ENCODE measurements at regions not wholly inside any gene's neighbourhood (a gene's known extent, or its start where the extent isn't known, plus 50 kb on each side); places are given as distances from the start of the nearest gene placed in this dataset.

DNA sequence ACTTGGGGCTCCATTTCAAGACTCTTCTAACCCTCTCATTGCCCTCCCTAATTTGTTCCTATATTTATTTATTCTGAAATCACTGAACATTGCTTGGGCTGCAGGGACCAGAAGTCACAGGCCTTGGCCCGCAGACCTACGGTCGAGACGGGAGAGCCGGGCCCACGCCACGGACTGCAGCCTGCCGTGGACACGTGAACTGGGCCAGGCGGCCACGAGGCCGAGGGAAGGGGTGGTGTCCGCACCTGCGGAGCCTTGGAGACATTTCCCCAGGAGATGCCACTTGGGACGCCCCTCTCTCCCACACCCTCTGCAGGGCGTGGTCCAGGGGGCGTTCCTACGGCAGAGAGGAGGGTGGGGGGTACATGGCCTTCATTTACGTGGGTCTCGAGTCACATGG lies 463.9 kb downstream of the ICE1 start:
- TF ChIP-seq, protein P1, sequence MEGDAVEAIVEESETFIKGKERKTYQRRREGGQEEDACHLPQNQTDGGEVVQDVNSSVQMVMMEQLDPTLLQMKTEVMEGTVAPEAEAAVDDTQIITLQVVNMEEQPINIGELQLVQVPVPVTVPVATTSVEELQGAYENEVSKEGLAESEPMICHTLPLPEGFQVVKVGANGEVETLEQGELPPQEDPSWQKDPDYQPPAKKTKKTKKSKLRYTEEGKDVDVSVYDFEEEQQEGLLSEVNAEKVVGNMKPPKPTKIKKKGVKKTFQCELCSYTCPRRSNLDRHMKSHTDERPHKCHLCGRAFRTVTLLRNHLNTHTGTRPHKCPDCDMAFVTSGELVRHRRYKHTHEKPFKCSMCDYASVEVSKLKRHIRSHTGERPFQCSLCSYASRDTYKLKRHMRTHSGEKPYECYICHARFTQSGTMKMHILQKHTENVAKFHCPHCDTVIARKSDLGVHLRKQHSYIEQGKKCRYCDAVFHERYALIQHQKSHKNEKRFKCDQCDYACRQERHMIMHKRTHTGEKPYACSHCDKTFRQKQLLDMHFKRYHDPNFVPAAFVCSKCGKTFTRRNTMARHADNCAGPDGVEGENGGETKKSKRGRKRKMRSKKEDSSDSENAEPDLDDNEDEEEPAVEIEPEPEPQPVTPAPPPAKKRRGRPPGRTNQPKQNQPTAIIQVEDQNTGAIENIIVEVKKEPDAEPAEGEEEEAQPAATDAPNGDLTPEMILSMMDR (IDR thresholded peaks at IDR 0.05): no peak
- no peak for TF ChIP-seq POLR2A (IDR thresholded peaks at IDR 0.05)

Measured in adrenal gland (tissue), 5 donors.